Endothelial cell of umbilical vein (primary cell): ENCODE measurements at regions not wholly inside any gene's neighbourhood (a gene's known extent, or its start where the extent isn't known, plus 50 kb on each side); places are given as distances from the start of the nearest gene placed in this dataset.

Source experiments
- CTCF ChIP-seq, 2 donors: IDR thresholded peaks; 1 replicate in 1 of 2; 2 replicates in 1 of 2; pipeline ENCODE4 v1.5.1; 2011; ENCODE audit warnings: low read length in 2 of 2, mild to moderate bottlenecking in 2 of 2, moderate library complexity in 2 of 2, control low read depth in 1 of 2, inconsistent platforms in 1 of 2, low read depth in 1 of 2; ENCODE audit not compliant: insufficient read depth in 1 of 2; ENCODE audit errors: extremely low read depth in 1 of 2
- EZH2 ChIP-seq: IDR thresholded peaks from 2 replicates; pipeline ENCODE4 v1.6.1; 2012; ENCODE audit warnings: borderline replicate concordance, low read depth, mild to moderate bottlenecking, moderate library complexity, low read length, inconsistent platforms; ENCODE audit not compliant: severe bottlenecking
- FOS ChIP-seq: IDR thresholded peaks from 2 replicates; pipeline ENCODE4 v1.6.1; 2011; ENCODE audit warnings: mild to moderate bottlenecking, low read length, moderate library complexity, borderline replicate concordance; ENCODE audit not compliant: insufficient read depth
- GATA2 ChIP-seq: IDR thresholded peaks from 2 replicates; pipeline ENCODE4 v1.7.0; 2011; ENCODE audit warnings: low read depth, mild to moderate bottlenecking, moderate library complexity, mixed read lengths, low read length; ENCODE audit not compliant: insufficient read length, insufficient read depth
- JUN ChIP-seq: IDR thresholded peaks from 2 replicates; pipeline ENCODE4 v1.6.1; 2011; ENCODE audit warnings: borderline replicate concordance, low read depth; ENCODE audit not compliant: insufficient read length, insufficient read depth
- MAX ChIP-seq: IDR thresholded peaks from 2 replicates; pipeline ENCODE4 v1.6.1; 2011; ENCODE audit not compliant: insufficient read depth, insufficient read length
- MYC ChIP-seq: IDR thresholded peaks from one replicate; pipeline ENCODE4 v1.6.1; 2011; ENCODE audit warnings: mild to moderate bottlenecking, low read depth, low read length
- POLR2A ChIP-seq: IDR thresholded peaks from 2 replicates; pipeline ENCODE4 v1.6.1; 2012; ENCODE audit warnings: low read depth, mild to moderate bottlenecking, control low read depth, low read length
- POLR2AphosphoS5 ChIP-seq: IDR thresholded peaks from 2 replicates; pipeline ENCODE4 v1.6.1; 2012; ENCODE audit warnings: low read depth, mild to moderate bottlenecking, control low read depth, low read length, moderate library complexity; ENCODE audit not compliant: insufficient read depth

- TF ChIP-seq CTCF (IDR thresholded peaks at IDR 0.05; ENCODE audit: extremely low read depth in 1 of 2, insufficient read depth in 1 of 2, low read depth in 1 of 2, low read length in 2 of 2) (no peak), POLR2AphosphoS5 (no peak), EZH2 (no peak), POLR2A (no peak), MYC (no peak), JUN (no peak), MAX (no peak), GATA2 (no peak), FOS (no peak)
These were observed 419.6 kb upstream of the TGFBR2 start for GRCh38 chr3:30186741-30187219.
